Thyroid gland (tissue), 4 donors: ENCODE measurements at regions not wholly inside any gene's neighbourhood (a gene's known extent, or its start where the extent isn't known, plus 50 kb on each side); places are given as distances from the start of the nearest gene placed in this dataset.

Source experiments
- DNase-seq, 2 donors: peaks; one replicate each; pipeline ENCODE4 v3.0.0-alpha.2; 2019
- H3K27ac ChIP-seq, 3 donors: fragments of 200-600 bp; sonication (generic); 1 replicate in 2 of 3; 2 replicates in 1 of 3; pipeline ENCODE4 v1.5.1; 2016 to 2019; ENCODE audit warnings: mild to moderate bottlenecking in 1 of 3, moderate library complexity in 1 of 3
- H3K27me3 ChIP-seq: fragments of 200-600 bp; sonication (generic); one replicate; pipeline ENCODE4 v1.5.1; 2019
- H3K36me3 ChIP-seq, 2 donors: fragments of 200-600 bp; sonication (generic); one replicate each; pipeline ENCODE4 v1.5.1; 2016 to 2019
- H3K4me1 ChIP-seq, 2 donors: fragments of 200-600 bp; sonication (generic); one replicate each; pipeline ENCODE4 v1.5.1; 2017 to 2019
- H3K4me3 ChIP-seq, 3 donors: fragments of 200-600 bp; sonication (generic); replicated peaks in 1 of 3; 1 replicate in 2 of 3; 2 replicates in 1 of 3; pipeline ENCODE4 v1.5.1; 2016; ENCODE audit warnings: mild to moderate bottlenecking in 1 of 3
- H3K9me3 ChIP-seq: fragments of 200-600 bp; sonication (generic); one replicate; pipeline ENCODE4 v1.5.1; 2017
- CTCF ChIP-seq, 6 experiments: fragments of 200-600 bp in 3 of 6; fragments of 450-650 bp in 3 of 6; sonication (generic) in 3 of 6; IDR thresholded peaks; one replicate each; pipeline ENCODE4 v1.5.1; 2016 to 2019; ENCODE audit warnings: antibody characterized with exemption in 6 of 6, mild to moderate bottlenecking in 2 of 6, inconsistent platforms in 1 of 6, moderate library complexity in 1 of 6
- POLR2A ChIP-seq, 2 donors: fragments of 450-650 bp; IDR thresholded peaks; one replicate each; pipeline ENCODE4 v1.6.1; 2017; ENCODE audit warnings: antibody characterized with exemption in 2 of 2, mild to moderate bottlenecking in 2 of 2, moderate library complexity in 1 of 2
- WGBS, 2 donors: methylation state at CpG; one replicate each; pipeline ENCODE4 v1.1.5; 2017; 5-methylcytosine and 5-hydroxymethylcytosine counted together
- intact Hi-C: fragments of 100-400 bp; cut with DNase I; formaldehyde crosslinking; loops from one replicate; pipeline ENCODE4 v1.15.1; 2023

GRCh38 chr12:125503128-125503527, 437.9 kb downstream of the AACS start:
- TF ChIP-seq CTCF (IDR thresholded peaks at IDR 0.05), result no peak
- no peak for TF ChIP-seq POLR2A (IDR thresholded peaks at IDR 0.05)
- Histone ChIP-seq H3K4me1 (no peaks in the 10 kb centered on the region), H3K27me3 (no peaks in the 10 kb centered on the region), H3K4me3 (no peak overlapping the region), H3K36me3 (no peaks in the 10 kb centered on the region), H3K27ac (no peak overlapping the region), H3K9me3 (no peaks in the 10 kb centered on the region)
- intact Hi-C loops, result no loop called here
- 37 to 50% methylated on average over 6 of the region's 6 CpGs for WGBS, 2 donors
- DNase-seq, result no peak

GRCh38 chr12:125509195-125509594, 444.0 kb downstream of the AACS start:
- no peak for TF ChIP-seq CTCF (IDR thresholded peaks at IDR 0.05)
- no peak for TF ChIP-seq POLR2A (IDR thresholded peaks at IDR 0.05)
- DNase-seq, result no peak
- 83 to 87% methylated on average over 6 of the region's 6 CpGs for WGBS, 2 donors

GRCh38 chr12:125512541-125513298, 447.5 kb downstream of the AACS start:
- no peak for DNase-seq
- 64 to 66% methylated on average over 12 of the region's 12 CpGs for WGBS, 2 donors

More at GRCh38 chr12:125509195-125509594, 444.0 kb downstream of the AACS start:
- Histone ChIP-seq H3K4me1 (no peaks in the 10 kb centered on the region), H3K4me3 (no peak overlapping the region), H3K9me3 (no peaks in the 10 kb centered on the region), H3K36me3 (no peaks in the 10 kb centered on the region), H3K27me3 (no peaks in the 10 kb centered on the region), H3K27ac (no peak overlapping the region)
- intact Hi-C loops, result no loop called here

GRCh38 chr12:125515887-125516286, 450.7 kb downstream of the AACS start:
- WGBS, 2 donors, result 78 to 81% methylated on average over 8 of the region's 8 CpGs
- Histone ChIP-seq H3K36me3 (no peaks in the 10 kb centered on the region), H3K4me1 (no peaks in the 10 kb centered on the region), H3K27ac (no peak overlapping the region), H3K4me3 (no peak overlapping the region), H3K9me3 (no peaks in the 10 kb centered on the region), H3K27me3 (no peaks in the 10 kb centered on the region)
- TF ChIP-seq CTCF (IDR thresholded peaks at IDR 0.05), result no peak
- no peak for TF ChIP-seq POLR2A (IDR thresholded peaks at IDR 0.05)
- intact Hi-C loops, result no loop called here
- DNase-seq, result no peak

More at GRCh38 chr12:125512541-125513298, 447.5 kb downstream of the AACS start:
- Histone ChIP-seq H3K9me3 (no peaks in the 10 kb centered on the region), H3K4me3 (no peak overlapping the region), H3K36me3 (no peaks in the 10 kb centered on the region), H3K4me1 (no peaks in the 10 kb centered on the region), H3K27ac (no peak overlapping the region), H3K27me3 (no peaks in the 10 kb centered on the region)
- TF ChIP-seq CTCF (IDR thresholded peaks at IDR 0.05) (no peak), POLR2A (IDR thresholded peaks at IDR 0.05) (no peak)
- intact Hi-C loops, result no loop called here

- 17 to 19% methylated on average over 1 to 2 of the region's 2 CpGs for WGBS, 2 donors
- no peak overlapping the region for H3K27ac ChIP-seq
These were observed 452.8 kb downstream of the AACS start for GRCh38 chr12:125518074-125518473.

More at GRCh38 chr12:125518074-125518473, 452.8 kb downstream of the AACS start:
- H3K9me3 ChIP-seq, result no peaks in the 10 kb centered on the region
- intact Hi-C loops, result no loop called here
- no peaks in the 10 kb centered on the region for H3K4me1 ChIP-seq
- H3K27me3 ChIP-seq, result no peaks in the 10 kb centered on the region
- DNase-seq, result no peak
- TF ChIP-seq POLR2A (IDR thresholded peaks at IDR 0.05) (no peak), CTCF (IDR thresholded peaks at IDR 0.05) (no peak)
- H3K4me3 ChIP-seq, result no peak overlapping the region
- no peaks in the 10 kb centered on the region for H3K36me3 ChIP-seq
